Activated naive CD8-positive, alpha-beta T cell treated with anti-CD3 and anti-CD28 coated beads for 36 hours (primary cell): ENCODE measurements at regions not wholly inside any gene's neighbourhood (a gene's known extent, or its start where the extent isn't known, plus 50 kb on each side); places are given as distances from the start of the nearest gene placed in this dataset.

ENCODE experiments used
- DNase-seq: peaks from one replicate; pipeline ENCODE4 v3.0.0; 2021
- H3K27ac Mint-ChIP-seq: one replicate; pipeline ENCODE4 v1.8.0; 2022; ENCODE audit warnings: mild to moderate bottlenecking, moderate library complexity, mixed read lengths
- H3K27me3 Mint-ChIP-seq: one replicate; pipeline ENCODE4 v1.8.0; 2022; ENCODE audit warnings: mild to moderate bottlenecking, mixed read lengths
- H3K36me3 Mint-ChIP-seq: one replicate; pipeline ENCODE4 v1.8.0; 2021; ENCODE audit warnings: mild to moderate bottlenecking, mixed read lengths
- H3K4me1 Mint-ChIP-seq: one replicate; pipeline ENCODE4 v1.8.0; 2021; ENCODE audit warnings: mixed read lengths
- H3K4me3 Mint-ChIP-seq: one replicate; pipeline ENCODE4 v1.8.0; 2022; ENCODE audit warnings: mild to moderate bottlenecking, moderate library complexity, mixed read lengths
- H3K9me3 Mint-ChIP-seq: one replicate; pipeline ENCODE4 v1.8.0; 2022; ENCODE audit warnings: mixed read lengths

- Mint-ChIP-seq H3K4me1 (no peaks in the 10 kb centered on the region), H3K27me3 (peaks cover 19% of the 10 kb centered on the region), H3K4me3 (no peak overlapping the region), H3K36me3 (no peaks in the 10 kb centered on the region), H3K9me3 (no peaks in the 10 kb centered on the region), H3K27ac (no peak overlapping the region)
- no peak for DNase-seq
Measured at GRCh38 chr5:72624641-72625236, 117.5 kb upstream of the ZNF366 start.

DNA sequence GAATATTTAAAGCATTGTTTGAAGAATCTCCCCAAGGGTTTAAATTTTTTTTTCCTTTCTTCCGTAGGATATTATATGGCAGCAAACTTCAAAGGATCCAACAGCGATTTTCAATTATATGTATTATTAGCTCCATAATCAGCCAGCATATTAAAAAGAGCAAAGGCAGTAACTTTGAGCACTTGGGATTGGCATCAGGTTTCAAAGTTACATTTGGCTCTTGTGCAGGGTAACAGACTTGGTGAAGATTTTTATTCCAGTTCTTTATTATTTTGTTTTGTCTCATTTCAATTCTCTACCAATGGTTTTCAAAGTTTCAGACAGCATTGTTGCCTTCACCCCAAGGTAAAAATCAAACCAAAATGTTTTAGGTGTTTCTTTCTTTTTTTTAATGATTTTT lies 116.7 kb upstream of the ZNF366 start:
- no peak for DNase-seq
- no peaks in the 10 kb centered on the region for H3K4me1 Mint-ChIP-seq
- no peaks in the 10 kb centered on the region for H3K9me3 Mint-ChIP-seq
- H3K27me3 Mint-ChIP-seq, result peaks cover 24% of the 10 kb centered on the region
- no peaks in the 10 kb centered on the region for H3K36me3 Mint-ChIP-seq
- H3K4me3 Mint-ChIP-seq, result no peak overlapping the region
- no peak overlapping the region for H3K27ac Mint-ChIP-seq

- H3K27ac Mint-ChIP-seq, result no peak overlapping the region
- no peaks in the 10 kb centered on the region for H3K36me3 Mint-ChIP-seq
- no peaks in the 10 kb centered on the region for H3K4me1 Mint-ChIP-seq
- H3K9me3 Mint-ChIP-seq, result no peaks in the 10 kb centered on the region
- DNase-seq, result no peak
- H3K27me3 Mint-ChIP-seq, result peaks cover 24% of the 10 kb centered on the region
- no peak overlapping the region for H3K4me3 Mint-ChIP-seq
Measured at GRCh38 chr5:72623323-72623722, 116.1 kb upstream of the ZNF366 start.

- no peak for DNase-seq
Measured at GRCh38 chr5:72622170-72622760, 115.1 kb upstream of the ZNF366 start.

GRCh38 chr5:72621576-72621975 lies 114.4 kb upstream of the ZNF366 start:
- H3K36me3 Mint-ChIP-seq, result no peaks in the 10 kb centered on the region
- no peak for DNase-seq
- no peak overlapping the region for H3K4me3 Mint-ChIP-seq
- H3K27me3 Mint-ChIP-seq, result peaks cover 19% of the 10 kb centered on the region
- no peak overlapping the region for H3K27ac Mint-ChIP-seq
- no peaks in the 10 kb centered on the region for H3K4me1 Mint-ChIP-seq
- H3K9me3 Mint-ChIP-seq, result no peaks in the 10 kb centered on the region

More at GRCh38 chr5:72622170-72622760, 115.1 kb upstream of the ZNF366 start:
- H3K4me3 Mint-ChIP-seq, result no peak overlapping the region
- no peaks in the 10 kb centered on the region for H3K4me1 Mint-ChIP-seq
- no peaks in the 10 kb centered on the region for H3K9me3 Mint-ChIP-seq
- H3K27me3 Mint-ChIP-seq, result peaks cover 24% of the 10 kb centered on the region
- no peaks in the 10 kb centered on the region for H3K36me3 Mint-ChIP-seq
- H3K27ac Mint-ChIP-seq, result no peak overlapping the region

- H3K36me3 Mint-ChIP-seq, result no peaks in the 10 kb centered on the region
- H3K27me3 Mint-ChIP-seq, result peaks cover 13% of the 10 kb centered on the region
- no peaks in the 10 kb centered on the region for H3K4me1 Mint-ChIP-seq
- DNase-seq, result no peak
- H3K27ac Mint-ChIP-seq, result no peak overlapping the region
- H3K4me3 Mint-ChIP-seq, result no peak overlapping the region
- no peaks in the 10 kb centered on the region for H3K9me3 Mint-ChIP-seq
Measured at GRCh38 chr5:72619677-72620076, 112.5 kb upstream of the ZNF366 start.

DNA sequence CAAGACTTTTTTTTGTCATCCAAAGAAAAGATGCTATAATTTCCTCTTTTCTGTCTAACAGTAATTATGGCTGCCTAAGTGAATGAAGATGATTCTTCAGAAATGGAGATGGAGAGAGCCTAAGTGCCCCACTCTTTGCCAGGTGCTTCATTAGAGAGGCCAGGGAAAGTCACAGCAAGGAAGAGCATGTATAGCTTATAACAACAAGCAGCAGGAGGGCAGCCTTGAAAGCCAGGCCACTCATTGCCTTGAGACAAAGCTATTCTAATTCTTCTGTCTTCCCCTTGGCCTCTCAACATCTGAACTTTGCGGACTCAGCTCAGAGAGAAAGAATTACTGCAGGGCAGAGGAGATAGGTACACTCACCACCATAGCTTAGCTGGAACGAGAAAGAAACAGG lies 112.0 kb upstream of the ZNF366 start:
- no peaks in the 10 kb centered on the region for H3K4me1 Mint-ChIP-seq
- no peak overlapping the region for H3K27ac Mint-ChIP-seq
- no peaks in the 10 kb centered on the region for H3K9me3 Mint-ChIP-seq
- DNase-seq, result no peak
- H3K27me3 Mint-ChIP-seq, result peaks cover 15% of the 10 kb centered on the region
- no peaks in the 10 kb centered on the region for H3K36me3 Mint-ChIP-seq
- no peak overlapping the region for H3K4me3 Mint-ChIP-seq

- Mint-ChIP-seq H3K9me3 (no peaks in the 10 kb centered on the region), H3K27ac (no peak overlapping the region), H3K4me1 (no peaks in the 10 kb centered on the region), H3K4me3 (no peak overlapping the region), H3K36me3 (no peaks in the 10 kb centered on the region), H3K27me3 (peaks cover 11% of the 10 kb centered on the region)
- no peak for DNase-seq
Measured at GRCh38 chr5:72618708-72619107, 111.5 kb upstream of the ZNF366 start.

DNA sequence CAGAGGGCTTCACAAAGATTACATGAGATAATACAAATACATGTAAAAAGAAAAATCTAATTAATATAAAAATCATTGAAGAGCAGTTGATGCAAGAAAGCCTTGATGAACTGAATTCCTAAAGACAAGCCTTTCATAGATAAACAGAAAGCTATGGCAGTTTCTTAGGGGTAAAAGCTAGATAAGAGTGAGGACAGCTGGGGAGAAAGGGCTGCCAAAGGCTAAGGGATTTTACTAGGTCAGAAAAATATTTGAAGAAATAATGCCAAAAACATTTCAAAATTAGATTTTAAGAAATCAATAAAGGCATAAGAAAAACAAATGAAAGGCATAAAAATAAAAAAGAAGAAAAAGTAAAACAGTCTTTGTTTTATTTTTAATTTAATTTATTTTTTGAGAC lies 107.9 kb upstream of the ZNF366 start:
- no peak for DNase-seq
- H3K9me3 Mint-ChIP-seq, result no peaks in the 10 kb centered on the region
- no peak overlapping the region for H3K4me3 Mint-ChIP-seq
- peaks cover 18% of the 10 kb centered on the region for H3K27me3 Mint-ChIP-seq
- H3K36me3 Mint-ChIP-seq, result no peaks in the 10 kb centered on the region
- H3K27ac Mint-ChIP-seq, result no peak overlapping the region
- H3K4me1 Mint-ChIP-seq, result no peaks in the 10 kb centered on the region

GRCh38 chr5:72613515-72613914 lies 106.3 kb upstream of the ZNF366 start:
- no peak for DNase-seq
- Mint-ChIP-seq H3K4me3 (no peak overlapping the region), H3K4me1 (no peaks in the 10 kb centered on the region), H3K9me3 (no peaks in the 10 kb centered on the region), H3K36me3 (no peaks in the 10 kb centered on the region), H3K27ac (no peak overlapping the region), H3K27me3 (peaks cover 13% of the 10 kb centered on the region)

DNA sequence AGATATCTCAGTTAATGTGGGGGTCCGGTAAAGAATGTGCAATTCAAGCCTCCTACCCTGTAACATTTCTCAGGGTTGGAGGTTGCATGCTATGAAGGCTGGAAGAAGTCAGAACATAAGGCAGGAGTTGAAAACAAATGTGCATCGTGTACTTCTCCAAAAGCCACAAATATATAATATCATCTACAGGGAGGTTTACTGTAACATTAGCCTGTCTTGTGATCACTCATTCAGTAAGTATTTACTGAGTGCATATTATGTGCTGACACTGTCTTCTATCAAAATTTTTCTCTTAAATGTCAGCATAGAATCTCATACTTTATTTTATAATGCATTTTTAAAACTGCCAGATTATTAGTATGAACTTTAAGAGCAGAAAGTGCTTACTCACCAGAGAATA lies 105.6 kb upstream of the ZNF366 start:
- no peak overlapping the region for H3K27ac Mint-ChIP-seq
- no peaks in the 10 kb centered on the region for H3K36me3 Mint-ChIP-seq
- H3K4me1 Mint-ChIP-seq, result no peaks in the 10 kb centered on the region
- no peaks in the 10 kb centered on the region for H3K9me3 Mint-ChIP-seq
- peaks cover 13% of the 10 kb centered on the region for H3K27me3 Mint-ChIP-seq
- no peak for DNase-seq
- no peak overlapping the region for H3K4me3 Mint-ChIP-seq

GRCh38 chr5:72611118-72611730 lies 104.0 kb upstream of the ZNF366 start:
- H3K4me3 Mint-ChIP-seq, result no peak overlapping the region
- no peaks in the 10 kb centered on the region for H3K4me1 Mint-ChIP-seq
- H3K36me3 Mint-ChIP-seq, result no peaks in the 10 kb centered on the region
- H3K27me3 Mint-ChIP-seq, result peaks cover 20% of the 10 kb centered on the region
- no peaks in the 10 kb centered on the region for H3K9me3 Mint-ChIP-seq
- DNase-seq, result peak; percentile 46
- no peak overlapping the region for H3K27ac Mint-ChIP-seq

- DNase-seq, result no peak
- H3K4me1 Mint-ChIP-seq, result no peaks in the 10 kb centered on the region
Measured at GRCh38 chr5:72608926-72609325, 101.7 kb upstream of the ZNF366 start.

GRCh38 chr5:72608297-72608696 lies 101.1 kb upstream of the ZNF366 start:
- Mint-ChIP-seq H3K27ac (no peak overlapping the region), H3K9me3 (no peaks in the 10 kb centered on the region), H3K4me1 (no peaks in the 10 kb centered on the region), H3K36me3 (no peaks in the 10 kb centered on the region), H3K4me3 (no peak overlapping the region), H3K27me3 (peaks cover 14% of the 10 kb centered on the region)
- DNase-seq, result no peak

More at GRCh38 chr5:72608926-72609325, 101.7 kb upstream of the ZNF366 start:
- H3K36me3 Mint-ChIP-seq, result no peaks in the 10 kb centered on the region
- no peaks in the 10 kb centered on the region for H3K9me3 Mint-ChIP-seq
- no peak overlapping the region for H3K27ac Mint-ChIP-seq
- peaks cover 14% of the 10 kb centered on the region for H3K27me3 Mint-ChIP-seq
- no peak overlapping the region for H3K4me3 Mint-ChIP-seq

DNA sequence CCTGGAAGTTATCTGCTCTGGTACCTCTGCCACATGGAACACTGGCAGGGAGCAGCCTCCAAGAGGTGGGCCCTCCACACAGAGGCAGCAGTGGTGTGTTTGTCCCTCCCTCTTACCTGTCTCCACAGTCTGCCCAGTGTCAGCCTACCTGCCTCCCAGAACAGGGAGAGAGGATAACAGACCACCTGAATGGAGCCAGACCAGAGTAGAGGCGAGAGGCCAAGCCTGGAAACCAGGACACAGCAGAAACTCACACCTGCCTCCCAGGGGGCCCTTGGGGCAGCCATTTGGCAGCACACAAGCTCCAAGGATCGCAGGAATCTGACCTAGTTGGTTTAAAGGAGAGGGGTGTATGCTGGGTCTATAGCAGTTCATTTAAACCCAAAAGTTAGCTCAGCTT lies 100.2 kb upstream of the ZNF366 start:
- Mint-ChIP-seq H3K36me3 (no peaks in the 10 kb centered on the region), H3K4me3 (no peak overlapping the region), H3K27me3 (peaks cover 14% of the 10 kb centered on the region), H3K9me3 (no peaks in the 10 kb centered on the region), H3K4me1 (no peaks in the 10 kb centered on the region), H3K27ac (no peak overlapping the region)
- no peak for DNase-seq

GRCh38 chr5:72606525-72606924 lies 99.3 kb upstream of the ZNF366 start:
- H3K4me3 Mint-ChIP-seq, result no peak overlapping the region
- no peaks in the 10 kb centered on the region for H3K9me3 Mint-ChIP-seq
- DNase-seq, result no peak
- peaks cover 14% of the 10 kb centered on the region for H3K27me3 Mint-ChIP-seq
- no peak overlapping the region for H3K27ac Mint-ChIP-seq
- no peaks in the 10 kb centered on the region for H3K36me3 Mint-ChIP-seq
- H3K4me1 Mint-ChIP-seq, result no peaks in the 10 kb centered on the region
